IPS DF 6.9 (cell line): ENCODE measurements at regions not wholly inside any gene's neighbourhood (a gene's known extent, or its start where the extent isn't known, plus 50 kb on each side); places are given as distances from the start of the nearest gene placed in this dataset.

Source experiments
- DNase-seq: peaks from one replicate; pipeline ENCODE4 v3.0.0-alpha.2; 2013; ENCODE audit warnings: low read depth, low spot score
- H3K27ac ChIP-seq: one replicate; pipeline ENCODE4 v1.5.1; 2013; ENCODE audit warnings: low read length, control low read depth
- H3K27me3 ChIP-seq: 2 replicates; pipeline ENCODE4 v1.6.1; 2013; ENCODE audit warnings: mild to moderate bottlenecking, low read length; ENCODE audit not compliant: control insufficient read depth, insufficient read depth
- H3K36me3 ChIP-seq: 2 replicates; pipeline ENCODE4 v1.6.1; 2013; ENCODE audit warnings: low read length; ENCODE audit not compliant: control insufficient read depth, insufficient read depth
- H3K4me1 ChIP-seq: 2 replicates; pipeline ENCODE4 v1.6.1; 2013; ENCODE audit warnings: low read length; ENCODE audit not compliant: control insufficient read depth, insufficient read depth
- H3K4me3 ChIP-seq: 2 replicates; pipeline ENCODE4 v1.5.1; 2013; ENCODE audit warnings: mild to moderate bottlenecking, low read length
- H3K9me3 ChIP-seq: 2 replicates; pipeline ENCODE4 v1.6.1; 2013; ENCODE audit warnings: low read length, inconsistent platforms; ENCODE audit not compliant: control insufficient read depth, insufficient read depth
- WGBS: extraction: QIAGEN DNeasy Blood & Tissue Kit; methylation state at CpG from one replicate; pipeline ENCODE4 v1.1.7; 2013; ENCODE audit warnings: mixed read lengths, missing lambda C conversion rate; ENCODE audit not compliant: insufficient read length, insufficient coverage; 5-methylcytosine and 5-hydroxymethylcytosine counted together

- WGBS = no CpG with 5 or more reads among the region's 1 CpG
- Histone ChIP-seq H3K27ac (no peak overlapping the region), H3K9me3 (no peaks in the 10 kb centered on the region), H3K36me3 (no peaks in the 10 kb centered on the region), H3K4me1 (0 out of 2 replicates have a peak, but pooled peaks cover 3% of the 10 kb centered on the region), H3K4me3 (no peak overlapping the region), H3K27me3 (peaks cover 1% of the 10 kb centered on the region; the same call in 1 of the 2 replicates)
- DNase-seq = no peak
Measured at GRCh38 chr3:69538281-69538680, 152.4 kb upstream of the FRMD4B start.

DNA sequence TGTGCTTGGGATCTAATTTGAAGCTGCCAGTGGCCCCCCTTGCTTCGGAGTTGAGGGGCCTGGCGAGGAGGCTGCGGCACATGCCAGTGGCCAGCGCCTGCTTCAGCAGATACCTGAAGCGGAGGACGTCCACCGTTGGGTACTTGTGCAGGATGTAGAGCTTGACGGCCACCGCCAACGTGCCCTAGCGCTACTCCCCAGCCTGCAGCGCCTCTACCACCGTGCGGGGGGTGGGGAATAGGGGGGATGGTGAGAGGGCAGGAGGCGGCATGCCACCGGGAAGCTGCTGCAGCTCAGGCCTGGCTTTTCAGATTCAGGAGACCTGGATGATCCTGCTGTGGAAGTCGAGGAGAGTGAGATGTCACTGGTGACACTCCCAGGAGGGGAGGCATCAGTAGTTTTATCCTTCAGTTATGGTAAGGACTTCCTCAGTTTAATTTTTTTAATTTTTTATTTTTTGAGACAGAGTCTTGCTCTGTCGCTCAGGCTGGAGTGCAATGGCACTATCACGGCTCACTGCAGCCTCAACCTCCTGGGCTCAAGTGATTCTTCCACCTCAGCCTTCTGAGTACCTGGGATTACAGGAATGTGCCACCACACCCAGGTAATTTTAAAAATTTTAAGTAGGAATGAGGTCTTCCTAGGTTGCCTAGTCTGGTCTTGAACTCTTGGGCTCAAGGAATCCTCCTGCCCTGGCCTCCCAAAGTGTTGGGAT is 150.6 kb upstream of the FRMD4B start:
- Histone ChIP-seq H3K4me3 (no peak overlapping the region), H3K9me3 (no peaks in the 10 kb centered on the region), H3K27ac (no peak overlapping the region), H3K27me3 (peaks cover 1% of the 10 kb centered on the region; the same call in 1 of the 2 replicates), H3K36me3 (no peaks in the 10 kb centered on the region), H3K4me1 (0 out of 2 replicates have a peak, but pooled peaks cover 3% of the 10 kb centered on the region)
- no peak for DNase-seq
- WGBS = no CpG with 5 or more reads among the region's 19 CpGs

DNA sequence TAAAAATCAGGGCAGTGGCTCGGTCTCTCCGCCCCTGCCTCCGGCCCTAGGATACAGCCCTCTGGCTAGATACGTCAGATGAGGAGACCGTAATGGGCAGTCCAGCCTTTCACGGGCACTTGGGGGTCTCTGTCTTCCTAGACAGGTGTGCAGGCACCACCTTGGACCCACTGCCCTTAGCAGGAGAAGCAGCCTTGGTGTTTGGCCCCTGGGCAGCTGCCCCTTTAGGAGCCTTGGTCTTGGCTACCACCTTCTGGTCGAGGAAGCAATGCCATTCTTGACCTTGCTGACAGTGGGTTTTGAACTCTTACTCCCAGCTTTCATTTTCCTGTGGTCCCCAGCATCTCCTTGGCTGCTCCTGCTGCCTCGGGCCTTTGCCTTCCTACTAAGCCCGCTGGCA is 149.7 kb upstream of the FRMD4B start:
- 0 out of 2 replicates have a peak, but pooled peaks cover 3% of the 10 kb centered on the region for H3K4me1 ChIP-seq
- H3K36me3 ChIP-seq = no peaks in the 10 kb centered on the region
- H3K4me3 ChIP-seq = no peak overlapping the region
- no peak for DNase-seq
- no CpG with 5 or more reads among the region's 9 CpGs for WGBS
- H3K27me3 ChIP-seq = no peaks in the 10 kb centered on the region; the same call in 1 of the 2 replicates
- no peaks in the 10 kb centered on the region for H3K9me3 ChIP-seq
- no peak overlapping the region for H3K27ac ChIP-seq

DNA sequence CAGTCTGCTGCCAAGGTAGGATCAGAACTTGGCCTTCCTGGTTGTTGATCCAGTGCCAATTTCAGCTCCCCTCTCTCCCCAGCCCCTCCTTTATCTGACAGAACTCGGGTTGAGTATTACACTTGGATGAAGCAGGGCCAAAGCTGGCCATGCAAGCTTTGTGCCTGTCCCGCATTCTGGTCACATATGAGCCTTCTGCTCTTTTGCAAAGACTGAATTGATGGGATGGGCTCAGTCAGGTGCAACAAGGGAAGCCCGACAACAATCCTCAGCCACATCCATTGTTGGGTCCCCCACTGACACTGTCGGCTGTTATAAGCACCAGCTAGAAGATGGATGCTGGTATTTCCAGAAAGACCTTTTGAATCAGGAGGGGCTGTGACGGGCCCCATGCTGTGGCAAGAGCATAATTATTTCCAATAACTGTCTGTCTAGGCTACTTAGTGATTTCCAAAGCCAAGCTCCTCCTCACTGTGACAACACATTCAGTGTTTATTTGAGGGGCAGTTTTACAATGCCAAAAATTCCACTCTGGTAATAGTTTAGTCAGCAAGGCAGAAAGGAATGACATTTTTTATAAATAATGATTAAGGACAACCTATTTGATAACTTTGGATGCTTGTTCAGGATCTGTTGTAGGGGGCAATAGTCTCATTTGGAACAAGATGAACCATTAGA is 146.8 kb upstream of the FRMD4B start:
- Histone ChIP-seq H3K4me3 (no peak overlapping the region), H3K27me3 (no peaks in the 10 kb centered on the region), H3K27ac (no peak overlapping the region), H3K9me3 (no peaks in the 10 kb centered on the region), H3K4me1 (0 out of 2 replicates have a peak, but pooled peaks cover 3% of the 10 kb centered on the region), H3K36me3 (no peaks in the 10 kb centered on the region)
- no CpG with 5 or more reads among the region's 5 CpGs for WGBS
- no peak for DNase-seq

- H3K27ac ChIP-seq = no peak overlapping the region
- WGBS = no CpG with 5 or more reads among the region's 3 CpGs
- no peaks in the 10 kb centered on the region for H3K27me3 ChIP-seq
- no peaks in the 10 kb centered on the region for H3K36me3 ChIP-seq
- H3K4me1 ChIP-seq = 0 out of 2 replicates have a peak, but pooled peaks cover 3% of the 10 kb centered on the region
- no peaks in the 10 kb centered on the region for H3K9me3 ChIP-seq
- DNase-seq = no peak
- H3K4me3 ChIP-seq = no peak overlapping the region
Measured at GRCh38 chr3:69531576-69532546, 146.0 kb upstream of the FRMD4B start.

DNA sequence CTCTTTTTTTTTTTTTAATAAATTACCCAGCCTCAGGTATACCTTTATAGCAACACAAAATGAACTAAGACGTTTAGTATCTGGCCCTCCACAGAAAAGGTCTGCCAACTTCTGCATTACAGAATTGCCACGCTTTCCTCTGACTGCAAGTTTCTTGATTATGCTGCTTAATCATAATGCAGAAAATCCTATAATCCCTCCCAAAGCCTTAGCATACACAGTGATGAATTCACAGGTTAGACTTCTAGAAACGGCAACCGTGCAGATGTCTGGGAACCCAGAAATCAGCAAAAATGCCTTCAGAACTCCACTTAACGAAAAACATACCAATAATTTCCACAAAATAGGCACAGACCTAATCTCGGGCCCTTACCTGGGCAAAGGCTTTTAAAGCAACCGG is 144.7 kb upstream of the FRMD4B start:
- H3K4me3 ChIP-seq = no peak overlapping the region
- DNase-seq = no peak
- no peaks in the 10 kb centered on the region for H3K36me3 ChIP-seq
- H3K27ac ChIP-seq = no peak overlapping the region
- H3K9me3 ChIP-seq = no peaks in the 10 kb centered on the region
- H3K27me3 ChIP-seq = no peaks in the 10 kb centered on the region
- H3K4me1 ChIP-seq = no peaks in the 10 kb centered on the region
- WGBS = no CpG with 5 or more reads among the region's 7 CpGs

DNA sequence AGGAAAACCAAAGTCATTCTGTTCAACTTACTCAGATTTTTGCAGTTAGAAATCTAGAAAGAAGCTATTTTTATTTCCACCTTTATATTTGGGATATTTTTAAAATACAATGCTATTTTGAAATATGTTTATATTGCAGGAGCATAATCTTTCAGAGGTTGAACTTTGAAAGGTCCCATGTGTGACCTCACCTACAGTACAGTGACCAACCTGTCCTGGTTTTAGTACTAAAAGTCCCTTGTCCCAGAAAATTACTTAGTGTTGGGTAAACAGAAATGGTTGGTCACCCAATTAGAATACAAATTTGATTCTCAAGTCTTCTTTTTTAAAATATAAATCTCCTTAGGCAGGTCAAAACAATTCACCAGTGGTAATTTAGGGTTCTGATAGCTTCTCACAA is 141.6 kb upstream of the FRMD4B start:
- Histone ChIP-seq H3K27me3 (no peaks in the 10 kb centered on the region), H3K9me3 (no peaks in the 10 kb centered on the region), H3K4me3 (no peak overlapping the region), H3K36me3 (no peaks in the 10 kb centered on the region), H3K27ac (no peak overlapping the region), H3K4me1 (no peaks in the 10 kb centered on the region)
- DNase-seq = no peak

- WGBS = no CpG with 5 or more reads among the region's 1 CpG
- Histone ChIP-seq H3K27me3 (no peaks in the 10 kb centered on the region), H3K4me3 (no peak overlapping the region), H3K4me1 (no peaks in the 10 kb centered on the region), H3K27ac (no peak overlapping the region), H3K36me3 (no peaks in the 10 kb centered on the region), H3K9me3 (no peaks in the 10 kb centered on the region)
- DNase-seq = no peak
Measured at GRCh38 chr3:69524816-69525215, 138.9 kb upstream of the FRMD4B start.

DNA sequence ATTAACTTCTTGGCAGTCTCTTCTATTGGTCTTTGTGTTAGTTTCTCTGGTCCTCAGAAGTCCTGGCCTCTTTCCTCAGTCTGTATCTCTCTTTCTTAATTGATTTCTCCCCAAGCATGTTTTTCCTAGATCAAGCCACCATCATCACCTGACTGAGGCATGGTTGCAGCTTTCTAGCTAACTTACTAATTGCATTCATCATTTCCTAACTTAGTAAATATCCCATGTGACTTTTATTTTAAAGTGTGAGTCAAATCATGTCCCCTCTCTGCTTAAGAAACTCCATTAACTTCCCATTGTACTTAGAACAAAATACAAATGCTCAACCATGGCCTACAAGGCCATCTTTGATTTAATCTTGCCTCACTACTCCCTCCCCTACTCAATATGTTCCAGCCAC is 135.4 kb upstream of the FRMD4B start:
- Histone ChIP-seq H3K36me3 (no peaks in the 10 kb centered on the region), H3K4me3 (no peak overlapping the region), H3K27ac (no peak overlapping the region), H3K9me3 (no peaks in the 10 kb centered on the region), H3K27me3 (no peaks in the 10 kb centered on the region), H3K4me1 (no peaks in the 10 kb centered on the region)
- DNase-seq = no peak

DNA sequence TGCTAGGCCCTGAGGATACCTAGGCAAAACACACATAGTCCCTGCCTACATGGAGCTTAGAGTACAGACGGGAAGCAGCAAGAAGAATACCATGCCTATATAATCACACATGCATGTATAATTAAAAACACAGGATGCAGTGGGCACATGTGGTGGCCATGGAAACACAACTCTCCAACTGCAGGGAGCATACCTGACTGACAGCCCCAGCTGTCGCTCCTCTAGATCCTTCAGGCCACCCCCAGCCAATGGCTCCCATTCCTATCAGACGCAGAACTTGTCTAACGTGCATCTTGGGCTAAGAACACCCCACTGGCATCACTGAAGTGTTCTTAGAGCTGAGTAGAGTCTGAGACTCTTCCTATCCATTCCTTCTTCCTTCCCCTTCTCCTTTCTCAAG is 125.5 kb upstream of the FRMD4B start:
- Histone ChIP-seq H3K36me3 (no peaks in the 10 kb centered on the region), H3K27ac (no peak overlapping the region), H3K4me3 (no peak overlapping the region), H3K27me3 (no peaks in the 10 kb centered on the region), H3K4me1 (no peaks in the 10 kb centered on the region), H3K9me3 (no peaks in the 10 kb centered on the region)
- DNase-seq = no peak
- no CpG with 5 or more reads among the region's 4 CpGs for WGBS
